Transverse colon (tissue), 4 donors: ENCODE measurements at regions not wholly inside any gene's neighbourhood (a gene's known extent, or its start where the extent isn't known, plus 50 kb on each side); places are given as distances from the start of the nearest gene placed in this dataset.

ENCODE experiments used
- DNase-seq: peaks from one replicate; pipeline ENCODE4 v3.0.0-alpha.2; 2019
- H3K27ac ChIP-seq, 4 donors: fragments of 200-600 bp; sonication (generic); 2 replicates each; pipeline ENCODE4 v1.5.1; 2016 to 2018; ENCODE audit warnings: inconsistent platforms in 4 of 4
- H3K27me3 ChIP-seq: fragments of 200-600 bp; sonication (generic); 2 replicates; pipeline ENCODE4 v1.5.1; 2017; ENCODE audit warnings: inconsistent platforms
- H3K36me3 ChIP-seq, 4 donors: fragments of 200-600 bp; sonication (generic); 2 replicates each; pipeline ENCODE4 v1.5.1; 2017 to 2019; ENCODE audit warnings: inconsistent platforms in 4 of 4
- H3K4me1 ChIP-seq, 4 donors: fragments of 200-600 bp; sonication (generic); 2 replicates each; pipeline ENCODE4 v1.5.1; 2017 to 2020; ENCODE audit warnings: inconsistent platforms in 4 of 4
- H3K4me3 ChIP-seq, 4 donors: fragments of 200-600 bp; sonication (generic); 1 replicate in 1 of 4; 2 replicates in 3 of 4; pipeline versions ENCODE4 v1.5.1 to v1.6.1; 2017 to 2019; ENCODE audit warnings: inconsistent platforms in 4 of 4
- H3K9me3 ChIP-seq, 2 donors: fragments of 200-600 bp; sonication (generic); 2 replicates each; pipeline ENCODE4 v1.5.1; 2017 to 2019; ENCODE audit warnings: inconsistent platforms in 2 of 2
- CTCF ChIP-seq, 5 experiments: fragments of 200-600 bp in 3 of 5; fragments of 450-650 bp in 2 of 5; sonication (generic) in 3 of 5; IDR thresholded peaks; 1 replicate in 2 of 5; 2 replicates in 3 of 5; pipeline ENCODE4 v1.5.1; 2016 to 2017; ENCODE audit warnings: antibody characterized with exemption in 5 of 5, inconsistent platforms in 3 of 5, mild to moderate bottlenecking in 2 of 5, moderate library complexity in 1 of 5
- EP300 ChIP-seq: sonication (generic); formaldehyde crosslinking; IDR thresholded peaks from one replicate; pipeline ENCODE4 v1.6.1; 2017; ENCODE audit warnings: antibody characterized with exemption, low read depth
- POLR2A ChIP-seq: fragments of 450-650 bp; IDR thresholded peaks from one replicate; pipeline ENCODE4 v1.6.1; 2016; ENCODE audit warnings: antibody characterized with exemption, mild to moderate bottlenecking, moderate library complexity
- POLR2AphosphoS5 ChIP-seq, 3 donors: sonication (generic); formaldehyde crosslinking; IDR thresholded peaks; one replicate each; pipeline ENCODE4 v1.6.1; 2016; ENCODE audit warnings: antibody characterized with exemption in 3 of 3
- WGBS, 2 donors: methylation state at CpG; one replicate each; pipeline ENCODE4 v1.1.5; 2018; ENCODE audit warnings: low coverage in 1 of 2; 5-methylcytosine and 5-hydroxymethylcytosine counted together
- in situ Hi-C, 4 donors: fragments of 200-750 bp; cut with MboI; loops; one replicate each; pipeline versions ENCODE4 v1.15.0 to v1.15.1; 2017; ENCODE audit warnings: low sequenced_read_pairs in 3 of 4, low pct_ligation_motif_present in 1 of 4, low pct_unique_long_range_greater_than_20kb in 1 of 4
- intact Hi-C: fragments of 100-400 bp; cut with DNase I; formaldehyde crosslinking; loops from one replicate; pipeline ENCODE4 v1.15.1; 2023; ENCODE audit warnings: low total_unique reads

DNA sequence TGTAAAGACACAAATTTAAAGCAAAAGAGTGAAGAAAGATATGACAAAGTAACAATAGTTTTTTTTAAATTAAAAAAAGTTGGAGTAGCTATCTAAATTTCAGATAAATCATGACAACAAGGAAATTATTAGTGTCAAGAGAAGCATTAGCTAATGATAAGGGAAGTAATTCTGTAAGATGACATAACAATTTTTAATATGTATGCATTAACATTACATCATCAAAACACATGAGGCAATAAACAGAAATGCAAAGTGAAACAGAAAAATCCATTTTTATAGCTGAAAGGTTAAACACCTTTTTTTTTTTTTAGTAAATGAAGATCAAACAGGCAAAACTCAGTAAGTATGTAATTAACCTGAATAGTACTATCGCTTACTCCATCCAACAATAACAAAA is 804.9 kb upstream of the PRR20A start:
- H3K4me1 ChIP-seq, result no peaks in the 10 kb centered on the region
- no peak for TF ChIP-seq POLR2A
- TF ChIP-seq POLR2AphosphoS5 (IDR thresholded peaks at IDR 0.05), result no peak
- TF ChIP-seq CTCF (IDR thresholded peaks at IDR 0.05), result no peak
- no peak for TF ChIP-seq EP300
- WGBS, 2 donors, result 65 to 80% methylated on average over 1 of the region's 1 CpG
- no peaks in the 10 kb centered on the region for H3K9me3 ChIP-seq
- H3K4me3 ChIP-seq, result no peak overlapping the region
- H3K27me3 ChIP-seq, result no peaks in the 10 kb centered on the region
- in situ Hi-C loops (no loop called here), intact Hi-C loops (no loop called here)
- no peak for DNase-seq
- H3K36me3 ChIP-seq, result no peaks in the 10 kb centered on the region
- no peak overlapping the region for H3K27ac ChIP-seq

- WGBS, 2 donors, result 55% methylated on average over 1 of the region's 1 CpG
- no peak for DNase-seq
- H3K36me3 ChIP-seq, result no peaks in the 10 kb centered on the region
- no peaks in the 10 kb centered on the region for H3K27me3 ChIP-seq
- TF ChIP-seq CTCF (IDR thresholded peaks at IDR 0.05) (no peak), POLR2AphosphoS5 (IDR thresholded peaks at IDR 0.05) (no peak), POLR2A (no peak), EP300 (no peak)
- intact Hi-C loops (no loop called here), in situ Hi-C loops (no loop called here)
- H3K27ac ChIP-seq, result no peak overlapping the region
- H3K4me3 ChIP-seq, result no peak overlapping the region
- no peaks in the 10 kb centered on the region for H3K4me1 ChIP-seq
- no peaks in the 10 kb centered on the region for H3K9me3 ChIP-seq
Observed at GRCh38 chr13:56338421-56338820, 802.3 kb upstream of the PRR20A start.

DNA sequence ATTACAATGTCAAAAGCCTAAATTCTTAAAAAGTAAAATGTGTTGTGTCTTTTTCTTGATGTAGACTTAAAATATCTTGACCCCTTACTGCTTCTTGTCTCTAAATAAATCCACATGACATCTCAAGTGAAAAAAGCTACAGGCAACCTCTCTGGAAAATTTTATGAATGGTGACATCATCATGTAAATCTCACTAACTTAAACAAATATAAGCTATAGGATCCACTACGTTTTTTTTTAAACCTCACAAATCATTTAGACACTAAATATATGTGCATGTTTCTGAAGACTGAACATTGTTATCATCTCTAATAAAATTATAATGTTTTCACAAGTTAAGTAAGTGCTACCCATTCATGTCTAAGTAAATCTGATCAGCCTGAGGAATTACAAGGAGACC is 793.7 kb upstream of the PRR20A start:
- Histone ChIP-seq H3K27ac (no peak overlapping the region), H3K36me3 (no peaks in the 10 kb centered on the region), H3K27me3 (no peaks in the 10 kb centered on the region), H3K4me3 (no peak overlapping the region), H3K9me3 (no peaks in the 10 kb centered on the region), H3K4me1 (no peaks in the 10 kb centered on the region)
- 16 to 33% methylated on average over 1 of the region's 1 CpG for WGBS, 2 donors
- no peak for DNase-seq
- no peak for TF ChIP-seq CTCF (IDR thresholded peaks at IDR 0.05)
- no peak for TF ChIP-seq EP300
- no peak for TF ChIP-seq POLR2A
- TF ChIP-seq POLR2AphosphoS5 (IDR thresholded peaks at IDR 0.05), result no peak
- in situ Hi-C loops, result no loop called here
- intact Hi-C loops, result no loop called here

- intact Hi-C loops, result no loop called here
- H3K4me1 ChIP-seq, result no peaks in the 10 kb centered on the region
- no peaks in the 10 kb centered on the region for H3K27me3 ChIP-seq
- no peaks in the 10 kb centered on the region for H3K9me3 ChIP-seq
- no peak overlapping the region for H3K4me3 ChIP-seq
- H3K36me3 ChIP-seq, result no peaks in the 10 kb centered on the region
- no peak for DNase-seq
- WGBS, 2 donors, result 76 to 77% methylated on average over 2 of the region's 2 CpGs
- H3K27ac ChIP-seq, result no peak overlapping the region
- no peak for TF ChIP-seq EP300
- TF ChIP-seq POLR2A, result no peak
- no peak for TF ChIP-seq CTCF (IDR thresholded peaks at IDR 0.05)
- no peak for TF ChIP-seq POLR2AphosphoS5 (IDR thresholded peaks at IDR 0.05)
- in situ Hi-C loops, result no loop called here
Observed at GRCh38 chr13:56349866-56350265, 790.9 kb upstream of the PRR20A start.
